Endothelial cell of umbilical vein (primary cell): ENCODE measurements at regions not wholly inside any gene's neighbourhood (a gene's known extent, or its start where the extent isn't known, plus 50 kb on each side); places are given as distances from the start of the nearest gene placed in this dataset.

Experiments used
- BruUV-seq: library from RNA; stranded (reverse); fragments of 400-500 nt; replicated peaks from 2 replicates; lab custom pipeline; 2021; lab: Mats Ljungman, UMichigan
- CTCF ChIA-PET: fragments of 300-600, 350-600 bp; sonication (Branson Sonifier 250); formaldehyde crosslinking; loops from one replicate; lab custom pipeline; 2021; ENCODE audit warnings: antibody characterized with exemption, inconsistent platforms; lab: Charles Lee
- POLR2A ChIA-PET: fragments of 300-600, 350-600 bp; sonication (Branson Sonifier 250); formaldehyde crosslinking; loops from one replicate; lab custom pipeline; 2021; ENCODE audit warnings: antibody characterized with exemption, inconsistent platforms; lab: Charles Lee
- DNase-seq: peaks from one replicate; pipeline ENCODE4 v3.0.0-alpha.2; 2011; ENCODE audit warnings: low read depth, low spot score
- FAIRE-seq: peaks from 2 replicates; lab custom pipeline; 2011; peaks lifted over from hg19 to GRCh38; lab: Jason Lieb, UNC
- H2AFZ ChIP-seq: 2 replicates; pipeline ENCODE4 v1.6.0; 2012; ENCODE audit warnings: low read depth, low read length, control low read depth, inconsistent platforms
- H3K27ac ChIP-seq: 2 replicates; pipeline ENCODE4 v1.5.1; 2011; ENCODE audit warnings: low read depth, mild to moderate bottlenecking, control low read depth, low read length, moderate library complexity; ENCODE audit not compliant: insufficient read depth
- H3K27me3 ChIP-seq, 2 experiments: 2 replicates each; pipeline versions ENCODE4 v1.6.0 to v1.6.1; 2011; ENCODE audit warnings: low read length in 2 of 2, mixed read lengths in 1 of 2; ENCODE audit not compliant: control insufficient read depth in 2 of 2, insufficient read depth in 2 of 2
- H3K36me3 ChIP-seq, 2 experiments: 2 replicates in 1 of 2; 3 replicates in 1 of 2; pipeline ENCODE4 v1.5.1; 2011; ENCODE audit warnings: low read length in 2 of 2, mild to moderate bottlenecking in 1 of 2, moderate library complexity in 1 of 2; ENCODE audit not compliant: control insufficient read depth in 2 of 2, insufficient read depth in 2 of 2; ENCODE audit errors: extremely low read depth in 1 of 2
- H3K4me1 ChIP-seq: 3 replicates; pipeline ENCODE4 v1.5.1; 2011; ENCODE audit warnings: mild to moderate bottlenecking, low read length; ENCODE audit not compliant: control insufficient read depth, insufficient read depth; ENCODE audit errors: extremely low read depth
- H3K4me2 ChIP-seq: 2 replicates; pipeline ENCODE4 v1.6.1; 2011; ENCODE audit warnings: low read length, control low read depth, mixed read lengths; ENCODE audit not compliant: insufficient read depth
- H3K4me3 ChIP-seq, 3 experiments: fragments of 200-600 bp in 1 of 3; sonication (generic), shearing (Covaris generic) in 1 of 3; replicated peaks in 1 of 3; 2 replicates each; pipeline ENCODE4 v1.5.1; 2011 to 2016; ENCODE audit warnings: control low read depth in 3 of 3, low read length in 3 of 3, mild to moderate bottlenecking in 2 of 3, inconsistent platforms in 1 of 3, low read depth in 1 of 3, moderate library complexity in 1 of 3; ENCODE audit not compliant: insufficient read depth in 1 of 3
- H3K79me2 ChIP-seq: 2 replicates; pipeline ENCODE4 v1.6.0; 2012; ENCODE audit warnings: low read length, inconsistent platforms; ENCODE audit not compliant: control insufficient read depth, insufficient read depth
- H3K9ac ChIP-seq: replicated peaks from 2 replicates; pipeline ENCODE3; 2011; ENCODE audit warnings: low read length, control low read depth; ENCODE audit not compliant: insufficient read depth; ENCODE audit errors: extremely low read depth
- H3K9me1 ChIP-seq: replicated peaks from 3 replicates; pipeline ENCODE4 v1.6.0; 2011; ENCODE audit warnings: mild to moderate bottlenecking, low read length; ENCODE audit not compliant: control insufficient read depth, insufficient read depth; ENCODE audit errors: extremely low read depth
- H3K9me3 ChIP-seq: replicated peaks from 2 replicates; pipeline ENCODE4 v1.5.1; 2012; ENCODE audit warnings: low read length, inconsistent platforms; ENCODE audit not compliant: control insufficient read depth, insufficient read depth
- H4K20me1 ChIP-seq: replicated peaks from 2 replicates; pipeline ENCODE3; 2011; ENCODE audit warnings: mild to moderate bottlenecking, low read length; ENCODE audit not compliant: control insufficient read depth, insufficient read depth; ENCODE audit errors: extremely low read depth
- CTCF ChIP-seq, 2 donors: IDR thresholded peaks; 1 replicate in 1 of 2; 2 replicates in 1 of 2; pipeline ENCODE4 v1.5.1; 2011; ENCODE audit warnings: low read length in 2 of 2, mild to moderate bottlenecking in 2 of 2, moderate library complexity in 2 of 2, control low read depth in 1 of 2, inconsistent platforms in 1 of 2, low read depth in 1 of 2; ENCODE audit not compliant: insufficient read depth in 1 of 2; ENCODE audit errors: extremely low read depth in 1 of 2
- EZH2 ChIP-seq: IDR thresholded peaks from 2 replicates; pipeline ENCODE4 v1.6.1; 2012; ENCODE audit warnings: borderline replicate concordance, low read depth, mild to moderate bottlenecking, moderate library complexity, low read length, inconsistent platforms; ENCODE audit not compliant: severe bottlenecking
- FOS ChIP-seq: IDR thresholded peaks from 2 replicates; pipeline ENCODE4 v1.6.1; 2011; ENCODE audit warnings: mild to moderate bottlenecking, low read length, moderate library complexity, borderline replicate concordance; ENCODE audit not compliant: insufficient read depth
- GATA2 ChIP-seq: IDR thresholded peaks from 2 replicates; pipeline ENCODE4 v1.7.0; 2011; ENCODE audit warnings: low read depth, mild to moderate bottlenecking, moderate library complexity, mixed read lengths, low read length; ENCODE audit not compliant: insufficient read length, insufficient read depth
- JUN ChIP-seq: IDR thresholded peaks from 2 replicates; pipeline ENCODE4 v1.6.1; 2011; ENCODE audit warnings: borderline replicate concordance, low read depth; ENCODE audit not compliant: insufficient read length, insufficient read depth
- MAX ChIP-seq: IDR thresholded peaks from 2 replicates; pipeline ENCODE4 v1.6.1; 2011; ENCODE audit not compliant: insufficient read depth, insufficient read length
- MYC ChIP-seq: IDR thresholded peaks from one replicate; pipeline ENCODE4 v1.6.1; 2011; ENCODE audit warnings: mild to moderate bottlenecking, low read depth, low read length
- POLR2A ChIP-seq: IDR thresholded peaks from 2 replicates; pipeline ENCODE4 v1.6.1; 2012; ENCODE audit warnings: low read depth, mild to moderate bottlenecking, control low read depth, low read length
- POLR2AphosphoS5 ChIP-seq: IDR thresholded peaks from 2 replicates; pipeline ENCODE4 v1.6.1; 2012; ENCODE audit warnings: low read depth, mild to moderate bottlenecking, control low read depth, low read length, moderate library complexity; ENCODE audit not compliant: insufficient read depth
- dilution Hi-C: fragments of 300-500 bp; cut with MboI; formaldehyde crosslinking; loops from one replicate; pipeline ENCODE4 v1.15.0; 2019; ENCODE audit warnings: low sequenced_read_pairs; ENCODE audit not compliant: extremely low pct_ligation_motif_present
- intact Hi-C: fragments of 100-400 bp; cut with micrococcal nuclease; formaldehyde crosslinking; loops from one replicate; pipeline ENCODE4 v1.10.0; 2022

GRCh38 chr5:100148239-100148638 is 386.9 kb upstream of the FAM174A start:
- BruUV-seq: no TSS peak
- DNase-seq: no peak
- FAIRE-seq: no peak
- Histone ChIP-seq H3K4me1 (no peaks in the 10 kb centered on the region), H3K9me3 (no peaks in the 10 kb centered on the region), H3K4me3 (no peak overlapping the region), H3K36me3 (no peaks in the 10 kb centered on the region), H3K27me3 (no peaks in the 10 kb centered on the region), H3K9ac (no peak overlapping the region), H3K9me1 (no peaks in the 10 kb centered on the region), H2AFZ (no peak overlapping the region), H3K4me2 (no peak overlapping the region), H3K27ac (no peak overlapping the region), H3K79me2 (no peaks in the 10 kb centered on the region), H4K20me1 (no peaks in the 10 kb centered on the region)
- dilution Hi-C loops (no loop called here), intact Hi-C loops (no loop called here)
- TF ChIP-seq FOS: no peak
- TF ChIP-seq EZH2: no peak
- TF ChIP-seq POLR2A: no peak
- TF ChIP-seq MAX: no peak
- no peak for TF ChIP-seq CTCF (IDR thresholded peaks at IDR 0.05; ENCODE audit: extremely low read depth in 1 of 2, insufficient read depth in 1 of 2, low read depth in 1 of 2, low read length in 2 of 2)
- TF ChIP-seq MYC: no peak
- TF ChIP-seq POLR2AphosphoS5: no peak
- no peak for TF ChIP-seq JUN
- no peak for TF ChIP-seq GATA2
- POLR2A ChIA-PET: no interaction called here
- CTCF ChIA-PET: interaction anchor here (1.5 kb wide), 1 partner anchor 12 kb away, joined by 4 read pairs; no protein-coding TSS in a partner anchor
